Epidermal melanocyte (primary cell): ENCODE measurements at regions not wholly inside any gene's neighbourhood (a gene's known extent, or its start where the extent isn't known, plus 50 kb on each side); places are given as distances from the start of the nearest gene placed in this dataset.
A peak's percentile ranks its signal among the peaks of the same experiment; 100 is the strongest.

Experiments
- DNase-seq: peaks from one replicate; pipeline ENCODE4 v3.0.0; 2011; ENCODE audit warnings: low spot score; ENCODE audit not compliant: insufficient read length

DNA sequence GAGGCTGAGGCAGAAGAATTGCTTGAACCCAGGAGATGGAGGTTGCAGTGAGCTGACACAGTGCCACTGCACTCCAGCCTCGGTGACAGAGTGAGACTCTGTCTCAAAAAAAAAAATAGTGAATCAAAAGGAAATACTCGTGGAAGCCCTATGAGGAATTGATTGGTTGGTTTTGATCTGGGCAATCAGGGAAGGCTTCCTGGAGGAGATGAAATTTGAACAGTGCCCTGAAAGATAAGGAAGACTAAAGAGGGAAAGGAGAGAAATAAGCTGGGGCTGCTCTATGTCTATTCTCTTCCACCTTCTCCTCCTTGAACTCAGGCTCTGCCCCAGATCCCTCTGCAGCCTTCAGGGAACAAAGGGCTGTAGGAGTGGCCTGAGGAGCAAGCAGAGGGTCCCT, 54.1 kb downstream of the IRF2BPL start:
- no peak for DNase-seq

DNA sequence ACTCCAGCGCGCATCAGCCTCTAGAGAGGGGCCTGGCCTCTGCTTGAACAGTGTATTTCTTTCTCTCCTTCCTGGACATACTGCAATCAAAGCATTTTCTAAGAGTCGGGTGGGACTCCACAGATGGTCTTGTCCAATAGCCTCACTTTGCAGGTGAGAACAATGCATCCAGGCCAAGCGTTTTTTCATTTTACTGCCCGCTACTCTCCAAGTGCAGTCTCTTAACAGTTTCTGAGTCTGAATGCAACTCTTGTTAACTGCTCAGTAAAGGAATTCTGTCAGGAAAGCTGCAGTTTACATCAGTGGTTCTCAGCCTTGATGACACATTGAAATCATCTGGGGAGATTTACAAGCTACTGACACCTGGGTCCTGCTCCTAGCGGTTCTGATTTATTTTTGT, 57.0 kb downstream of the IRF2BPL start:
- DNase-seq: no peak

DNA sequence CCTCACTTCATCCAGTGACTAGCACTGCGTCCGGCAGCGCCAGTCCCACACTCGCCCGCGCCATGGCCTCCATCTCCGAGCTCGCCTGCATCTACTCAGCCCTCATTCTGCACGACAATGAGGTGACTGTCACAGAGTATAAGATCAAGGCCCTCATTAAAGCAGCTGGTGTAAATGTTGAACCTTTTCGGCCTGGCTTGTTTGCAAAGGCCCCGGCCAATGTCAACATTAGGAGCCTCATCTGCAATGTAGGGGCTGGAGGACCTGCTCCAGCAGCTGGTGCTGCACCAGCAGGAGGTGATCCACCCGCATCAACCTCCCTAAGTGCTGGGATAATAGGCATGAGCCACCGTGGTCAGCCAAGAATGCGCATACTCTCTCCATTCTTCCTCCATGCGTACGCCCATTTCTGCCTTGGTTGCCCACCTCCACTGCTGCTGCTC, 59.9 kb downstream of the IRF2BPL start:
- DNase-seq: no peak

DNA sequence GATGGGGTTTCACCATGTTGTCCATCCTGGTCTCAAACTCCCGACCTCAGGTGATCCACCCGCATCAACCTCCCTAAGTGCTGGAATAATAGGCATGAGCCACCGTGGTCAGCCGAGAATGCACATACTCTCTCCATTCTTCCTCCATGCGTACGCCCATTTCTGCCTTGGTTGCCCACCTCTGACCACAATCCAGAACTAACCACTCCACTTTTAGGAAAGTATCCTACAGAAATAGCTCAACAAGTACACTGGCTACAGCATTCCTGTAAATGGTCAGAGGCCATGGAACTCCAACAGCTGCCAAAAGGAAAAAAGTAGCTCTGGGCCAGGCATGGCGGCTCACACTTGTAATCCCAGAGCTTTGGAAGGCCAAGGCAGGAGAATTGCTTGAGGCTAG, 60.7 kb downstream of the IRF2BPL start:
- DNase-seq: no peak

DNA sequence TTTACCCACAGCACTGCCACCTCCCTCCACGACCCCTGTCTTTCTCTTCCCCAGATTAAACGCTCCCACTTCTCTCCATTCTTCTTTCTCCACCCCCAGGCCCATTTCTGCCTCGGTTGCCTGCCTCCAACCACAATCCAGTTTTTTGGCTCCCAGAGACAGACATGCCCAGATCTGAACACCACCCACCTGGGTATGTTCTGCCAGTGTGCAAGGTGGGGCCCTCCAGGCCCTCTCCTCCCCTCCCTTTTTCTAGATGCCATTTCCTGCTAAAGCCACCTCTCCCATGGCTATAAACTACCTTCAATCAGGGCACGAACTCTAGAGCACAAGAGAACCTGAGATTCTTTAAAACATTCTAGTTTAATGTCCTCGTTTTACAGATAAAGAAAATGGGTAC, 63.3 kb downstream of the IRF2BPL start:
- DNase-seq: no peak

DNA sequence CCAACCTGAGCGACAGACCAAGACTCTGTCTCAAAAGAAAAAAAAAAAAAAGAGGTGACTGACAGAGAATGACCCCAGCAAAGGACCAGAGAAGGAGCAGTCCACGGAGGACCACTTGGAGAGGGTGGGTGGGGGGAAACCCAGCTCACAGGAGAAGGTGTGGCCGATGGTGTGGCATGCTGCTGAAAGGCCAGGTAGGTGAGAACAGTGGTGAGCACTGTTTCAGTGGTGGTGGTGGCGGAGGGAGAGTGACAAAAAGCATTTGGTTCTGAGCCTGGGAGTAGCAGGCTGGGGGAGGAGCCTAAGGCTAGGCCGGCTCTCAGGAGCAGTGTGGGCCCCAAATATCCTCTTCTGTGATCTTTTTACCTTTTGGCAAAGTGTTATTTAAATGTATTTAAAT, 63.8 kb downstream of the IRF2BPL start:
- DNase-seq: no peak

DNA sequence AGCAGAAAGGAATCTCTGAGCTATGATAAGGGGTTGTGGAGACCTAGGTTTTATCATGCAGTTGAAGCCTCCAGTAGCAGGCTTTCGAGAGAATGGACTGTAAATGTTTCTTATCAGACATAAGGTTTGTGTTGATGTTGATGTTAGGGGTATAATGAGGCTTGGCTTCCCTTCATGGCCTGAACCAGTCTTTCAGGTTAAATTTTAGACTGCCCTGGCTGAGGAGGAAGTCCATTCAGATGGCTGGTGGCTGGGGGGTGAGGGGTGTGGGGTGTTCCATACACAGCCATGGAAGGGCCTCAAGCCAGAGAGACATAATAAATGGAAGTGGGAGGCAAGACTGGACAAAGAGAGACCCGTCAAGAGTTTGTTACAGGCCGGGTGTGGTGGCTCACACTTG, 65.1 kb downstream of the IRF2BPL start:
- no peak for DNase-seq

DNA sequence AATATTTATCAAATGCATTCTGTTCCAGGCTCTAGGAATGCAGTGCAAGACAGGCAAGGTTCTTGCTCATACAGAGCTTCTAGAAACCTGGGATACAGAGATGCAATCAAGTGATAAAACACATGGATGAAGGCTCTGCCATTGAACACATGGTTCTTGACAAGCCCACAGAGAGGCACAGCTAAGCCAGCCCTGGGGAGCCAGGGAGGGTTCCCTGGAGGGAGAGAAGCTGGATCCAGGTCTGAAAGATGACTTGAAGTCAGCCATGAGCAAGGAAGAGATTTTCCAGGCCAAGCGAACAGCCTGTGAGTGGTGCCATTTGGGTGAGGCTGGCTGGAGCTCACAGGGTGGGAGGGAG, 66.2 kb downstream of the IRF2BPL start:
- DNase-seq: no peak

DNA sequence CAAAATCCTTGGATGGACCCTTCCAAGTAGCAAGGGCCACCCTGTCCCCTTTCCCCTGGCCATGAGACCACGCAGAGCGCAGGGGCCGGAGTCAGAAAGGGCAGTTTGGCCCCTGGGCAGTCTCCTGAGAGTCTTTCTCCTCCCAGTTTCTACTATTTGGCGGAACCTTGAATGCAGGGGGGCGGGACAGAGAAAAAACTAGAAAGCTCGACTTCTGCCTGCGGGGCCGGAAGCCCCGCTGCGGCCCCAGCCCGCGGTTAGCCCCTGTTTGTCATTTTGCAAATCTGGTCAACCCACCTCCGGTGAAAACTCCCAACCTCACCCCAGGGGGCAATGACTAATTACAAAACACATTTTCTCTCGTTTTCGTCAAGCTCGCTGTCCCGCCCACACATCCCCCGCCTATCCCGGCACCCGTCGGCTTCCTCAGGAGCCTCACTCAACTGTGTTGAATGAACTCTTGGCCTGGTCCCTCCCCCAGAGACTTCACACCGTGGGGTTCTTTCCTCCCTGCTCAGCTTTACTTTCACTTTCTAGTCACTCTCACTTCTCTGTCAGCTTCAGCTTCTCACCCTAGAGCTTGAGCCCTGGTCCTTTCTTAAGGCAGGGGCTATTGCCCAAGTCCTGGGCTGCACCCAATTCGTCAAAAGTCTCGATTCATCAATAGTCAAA, 66.7 kb downstream of the IRF2BPL start:
- DNase-seq: no peak

DNA sequence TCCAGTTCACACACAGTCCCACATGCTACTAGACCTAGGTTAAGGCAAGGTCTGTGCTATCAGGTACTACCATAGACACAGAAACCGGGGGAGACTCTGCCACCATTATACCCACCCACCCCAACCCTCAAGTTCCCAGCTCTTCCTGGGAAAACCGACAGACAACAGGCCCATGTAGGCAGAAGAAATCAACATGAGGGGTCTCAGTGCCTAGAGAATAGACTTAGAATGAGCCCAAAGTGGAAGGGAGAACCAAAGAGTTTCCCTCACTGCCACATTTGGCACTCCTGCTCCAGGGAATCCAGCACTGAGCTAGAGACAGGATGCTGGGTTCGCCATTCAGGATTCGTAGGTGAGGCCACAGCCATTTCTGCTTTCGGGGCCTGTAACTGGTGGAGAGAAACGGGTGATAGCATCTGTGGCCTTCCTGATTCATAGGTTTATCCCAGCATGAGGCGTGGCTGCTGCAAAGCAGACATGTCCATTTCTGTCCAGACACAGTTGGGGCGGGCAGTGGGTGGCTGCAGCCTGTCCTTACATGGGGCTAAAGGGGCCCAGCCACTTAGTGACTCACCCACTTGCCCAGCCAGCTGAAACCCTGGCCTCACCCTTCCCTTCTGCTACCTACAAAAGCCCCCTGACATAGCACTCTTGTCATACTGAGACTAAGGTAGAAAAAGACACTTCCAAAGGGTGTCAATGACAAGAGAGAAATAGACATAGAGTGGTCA, 69.4 kb downstream of the IRF2BPL start:
- DNase-seq: no peak

DNA sequence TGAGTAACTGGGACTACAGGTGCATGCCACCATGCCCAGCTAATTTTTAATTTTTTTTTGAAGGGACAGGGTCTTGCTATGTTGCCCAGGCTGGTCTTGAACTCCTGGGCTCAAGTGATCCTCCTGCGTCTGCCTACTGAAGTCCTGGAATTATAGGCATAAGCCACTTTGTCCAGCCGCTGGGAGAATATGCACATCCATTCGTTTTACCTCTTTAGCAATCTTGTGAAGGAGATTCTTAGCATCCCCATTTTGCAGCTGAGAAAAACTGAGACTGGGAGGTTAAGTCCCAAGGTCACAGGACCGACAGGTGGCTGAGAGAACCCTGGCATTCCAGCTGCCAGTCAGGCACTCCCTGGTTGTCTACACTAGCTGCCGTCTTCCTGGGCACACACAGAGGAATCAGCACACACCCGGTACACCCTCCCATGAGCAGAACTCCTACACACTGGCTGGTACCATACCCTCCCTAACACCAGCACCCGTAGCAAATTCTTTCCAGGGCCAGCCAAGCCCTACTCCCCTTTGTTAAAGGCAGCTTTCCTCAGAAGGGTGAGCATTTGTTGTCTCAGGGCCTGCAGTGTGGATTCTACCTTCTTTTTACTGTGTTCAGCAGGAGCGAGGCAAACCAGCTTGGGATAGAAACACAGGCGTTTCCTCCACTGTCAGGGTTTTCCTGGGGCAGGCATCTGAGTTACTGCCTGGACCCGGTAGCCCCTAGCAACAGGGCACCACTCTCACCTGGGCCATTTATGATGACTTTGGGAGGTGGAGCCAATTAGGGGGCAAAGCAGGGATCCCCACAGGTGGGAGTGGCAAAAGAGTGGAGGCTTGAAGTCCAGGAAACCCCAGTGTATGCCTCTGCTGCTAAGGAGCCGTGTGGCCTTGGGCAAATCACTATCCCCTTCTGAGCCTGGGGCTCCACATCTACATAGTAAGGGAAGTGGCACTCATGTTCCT, 70.2 kb downstream of the IRF2BPL start:
- DNase-seq: no peak

DNA sequence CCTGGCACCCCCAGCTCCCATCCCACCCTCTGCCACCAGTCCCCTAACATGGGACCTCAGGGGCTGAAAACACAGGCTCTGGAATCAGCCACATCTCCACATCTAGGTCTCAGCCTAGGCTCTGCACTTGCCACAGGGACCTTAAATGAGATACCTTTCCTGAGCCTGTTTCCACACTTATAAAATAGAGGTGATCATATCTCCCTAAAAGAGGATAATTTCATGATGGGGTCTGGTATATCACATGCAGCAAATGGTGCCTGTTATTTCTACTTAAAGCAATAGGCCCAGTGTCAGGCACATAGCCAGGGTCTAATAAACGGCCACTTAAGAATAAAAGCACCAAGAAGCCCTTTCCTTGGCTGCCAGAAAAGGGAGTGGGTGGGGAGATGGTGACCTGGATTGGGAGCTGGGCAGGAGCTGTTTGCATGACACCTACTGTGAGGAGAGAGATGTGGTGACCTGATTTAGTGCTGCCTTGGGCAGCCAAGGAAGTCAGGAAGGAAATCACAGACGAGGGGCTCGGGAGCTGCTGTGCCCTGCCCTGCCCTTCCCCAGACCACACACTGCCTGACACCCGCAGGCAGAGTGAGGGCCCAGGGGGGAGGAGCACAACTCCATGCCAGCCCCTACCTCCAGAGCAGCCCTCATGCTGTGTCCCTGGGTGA, 71.2 kb downstream of the IRF2BPL start:
- no peak for DNase-seq

DNA sequence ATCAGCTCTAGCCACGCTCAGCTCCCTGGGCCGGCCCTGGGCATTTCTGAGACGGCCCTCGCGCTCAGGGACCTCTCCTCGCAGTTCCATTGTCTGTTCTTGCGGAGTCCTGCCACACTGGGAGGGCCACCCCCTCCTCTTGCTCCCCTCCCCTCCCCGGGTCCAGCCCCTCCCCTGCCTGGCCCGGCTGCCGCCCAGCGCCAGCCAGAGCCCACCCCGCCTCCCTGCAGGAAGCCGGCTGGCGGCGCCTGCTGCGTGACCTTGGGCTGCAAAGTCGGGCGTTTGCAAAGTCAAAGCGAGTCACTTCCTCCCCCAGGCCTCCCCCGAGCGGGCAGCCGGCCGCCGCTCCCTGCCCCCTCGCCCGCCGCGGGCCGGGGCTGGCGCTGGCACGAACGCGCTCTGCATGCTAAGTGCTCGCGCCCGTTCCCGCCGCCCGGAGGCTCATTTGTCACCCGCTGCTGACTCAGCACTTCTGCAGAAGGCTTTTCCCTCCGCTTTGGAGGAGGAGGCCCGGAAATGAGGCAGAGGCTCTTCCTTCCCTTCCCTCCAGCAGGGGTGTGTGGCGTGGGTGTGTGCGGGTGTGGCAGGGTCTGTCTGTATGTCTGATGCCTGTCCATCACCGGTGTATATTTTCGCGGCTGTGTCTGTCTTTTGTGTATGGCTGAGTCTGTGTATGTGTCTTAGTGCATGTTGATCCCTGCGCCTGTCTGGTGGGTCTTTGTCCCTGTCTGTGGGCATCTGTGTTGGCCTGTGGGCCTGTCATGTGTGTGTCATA, 72.0 kb downstream of the IRF2BPL start:
- DNase-seq: peak; percentile 53

DNA sequence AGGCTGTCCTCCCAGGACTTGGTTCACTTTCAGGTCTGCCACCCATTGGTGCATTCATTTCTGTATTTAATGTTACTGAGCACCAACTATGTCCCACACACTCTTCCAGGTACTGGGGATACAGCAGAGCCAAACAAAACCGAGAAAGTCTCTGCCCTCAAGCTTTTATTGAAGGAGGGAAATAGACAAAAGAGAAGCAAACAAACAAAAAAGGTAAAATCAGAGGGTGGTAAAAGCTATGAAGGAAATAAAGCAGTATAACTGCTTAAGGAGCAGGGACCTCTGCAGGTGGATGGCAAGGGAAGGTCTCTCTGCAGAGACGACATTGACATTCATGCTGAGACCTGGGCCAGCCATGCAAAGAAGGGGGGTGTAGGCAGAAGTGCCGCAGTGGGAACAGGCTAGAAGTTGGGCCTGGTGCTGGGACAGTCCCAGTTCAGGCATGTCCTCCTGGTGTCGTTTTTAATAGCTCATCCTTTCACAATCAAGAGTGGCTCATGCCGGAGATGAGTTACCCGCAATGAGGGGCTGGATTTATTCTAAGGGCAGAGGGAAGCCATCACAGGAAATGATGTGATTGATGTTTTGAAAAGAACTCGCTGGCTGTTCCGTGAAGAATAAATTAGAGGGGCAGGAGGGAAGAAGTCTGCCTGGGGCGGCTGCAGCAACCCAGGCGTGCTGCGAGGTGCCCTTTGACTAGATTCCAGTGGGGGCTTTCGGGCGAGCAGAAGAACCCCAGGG, 72.8 kb downstream of the IRF2BPL start:
- no peak for DNase-seq

DNA sequence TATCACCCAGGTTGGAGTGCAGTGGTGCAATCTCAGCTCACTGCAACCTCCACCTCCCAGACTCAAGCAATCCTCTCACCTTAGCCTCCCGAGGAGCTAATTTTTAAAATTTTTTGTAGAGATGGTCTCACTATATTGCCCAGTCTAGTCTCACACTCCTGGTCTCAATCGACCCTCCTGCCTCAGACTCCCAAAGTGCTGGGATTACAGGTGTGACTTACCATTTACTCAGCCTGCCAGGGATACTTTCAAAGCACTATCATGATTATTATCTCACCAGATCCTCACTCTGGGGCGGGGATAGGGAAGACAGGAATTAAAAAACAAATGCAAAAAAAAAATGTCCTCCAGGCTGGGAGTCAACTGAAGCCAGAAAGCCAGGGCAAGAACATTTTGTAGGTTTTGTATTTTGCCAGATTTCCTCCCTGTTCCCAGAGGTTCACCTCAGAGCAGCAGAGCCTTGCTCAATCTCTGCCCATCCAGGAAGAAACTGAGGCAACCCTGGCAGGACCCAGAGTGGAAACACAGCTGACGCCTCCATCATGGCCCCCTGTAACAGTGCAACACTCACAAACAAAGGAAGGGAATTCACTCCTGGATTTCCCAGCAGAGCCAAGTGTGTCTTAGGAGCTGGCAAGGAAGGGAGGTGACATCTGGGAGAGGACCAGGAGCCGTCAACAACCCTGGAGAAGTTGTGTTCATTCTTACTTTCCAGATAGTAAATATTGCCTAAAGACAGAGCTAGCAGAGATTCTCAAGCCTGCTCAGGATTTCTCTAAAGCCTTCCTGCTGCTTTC, 73.9 kb downstream of the IRF2BPL start:
- DNase-seq: no peak

DNA sequence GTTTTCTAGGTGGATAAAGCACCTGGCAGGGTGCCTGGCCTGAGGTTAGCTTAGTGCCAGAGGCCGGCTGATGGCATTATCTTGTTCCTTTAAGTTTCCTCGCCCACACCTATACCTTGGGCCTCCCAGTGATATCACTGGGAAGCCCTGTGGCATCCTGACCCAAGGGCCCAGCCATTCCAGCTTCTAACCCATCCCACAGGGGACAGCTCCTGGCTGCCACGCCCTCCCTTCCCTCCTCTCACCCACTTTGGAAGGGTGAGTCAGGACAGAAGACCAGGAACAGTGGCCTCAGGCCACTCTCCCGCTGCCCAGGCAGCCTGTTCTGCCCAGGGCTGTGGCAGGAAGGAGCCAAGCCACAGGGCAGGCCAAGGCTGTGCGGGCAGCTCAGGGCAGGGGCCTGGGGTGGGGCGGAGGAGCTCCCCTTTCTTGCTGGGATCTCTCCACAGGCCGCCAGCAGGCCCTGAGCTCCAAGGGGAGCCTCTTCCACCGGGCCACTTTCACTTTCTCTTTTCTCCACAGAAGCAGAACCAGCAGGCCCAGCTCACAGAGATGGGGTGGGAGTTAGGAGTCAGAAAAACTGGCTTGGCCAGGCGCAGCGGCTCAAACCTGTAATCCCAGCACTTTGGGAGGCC, 75.1 kb downstream of the IRF2BPL start:
- DNase-seq: no peak

DNA sequence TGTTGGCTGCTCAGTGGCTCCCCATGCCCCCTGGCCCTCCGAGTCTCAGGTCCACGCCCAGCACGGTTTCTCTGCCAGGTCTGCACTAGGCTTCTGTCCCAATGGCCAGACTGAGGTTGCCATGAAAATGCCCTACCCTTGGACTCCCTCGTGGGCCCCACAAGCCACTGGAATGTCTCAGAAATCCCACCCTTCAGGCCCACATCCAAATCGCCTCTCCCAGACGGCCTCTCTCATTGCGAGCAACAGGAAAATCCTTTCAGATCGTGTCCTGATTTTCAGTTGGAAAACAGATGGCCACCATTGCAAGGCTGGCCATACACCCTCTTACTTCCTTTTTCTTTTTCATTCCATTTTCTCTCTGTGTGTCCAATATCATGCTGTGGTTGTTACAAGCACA, 77.3 kb downstream of the IRF2BPL start:
- no peak for DNase-seq

DNA sequence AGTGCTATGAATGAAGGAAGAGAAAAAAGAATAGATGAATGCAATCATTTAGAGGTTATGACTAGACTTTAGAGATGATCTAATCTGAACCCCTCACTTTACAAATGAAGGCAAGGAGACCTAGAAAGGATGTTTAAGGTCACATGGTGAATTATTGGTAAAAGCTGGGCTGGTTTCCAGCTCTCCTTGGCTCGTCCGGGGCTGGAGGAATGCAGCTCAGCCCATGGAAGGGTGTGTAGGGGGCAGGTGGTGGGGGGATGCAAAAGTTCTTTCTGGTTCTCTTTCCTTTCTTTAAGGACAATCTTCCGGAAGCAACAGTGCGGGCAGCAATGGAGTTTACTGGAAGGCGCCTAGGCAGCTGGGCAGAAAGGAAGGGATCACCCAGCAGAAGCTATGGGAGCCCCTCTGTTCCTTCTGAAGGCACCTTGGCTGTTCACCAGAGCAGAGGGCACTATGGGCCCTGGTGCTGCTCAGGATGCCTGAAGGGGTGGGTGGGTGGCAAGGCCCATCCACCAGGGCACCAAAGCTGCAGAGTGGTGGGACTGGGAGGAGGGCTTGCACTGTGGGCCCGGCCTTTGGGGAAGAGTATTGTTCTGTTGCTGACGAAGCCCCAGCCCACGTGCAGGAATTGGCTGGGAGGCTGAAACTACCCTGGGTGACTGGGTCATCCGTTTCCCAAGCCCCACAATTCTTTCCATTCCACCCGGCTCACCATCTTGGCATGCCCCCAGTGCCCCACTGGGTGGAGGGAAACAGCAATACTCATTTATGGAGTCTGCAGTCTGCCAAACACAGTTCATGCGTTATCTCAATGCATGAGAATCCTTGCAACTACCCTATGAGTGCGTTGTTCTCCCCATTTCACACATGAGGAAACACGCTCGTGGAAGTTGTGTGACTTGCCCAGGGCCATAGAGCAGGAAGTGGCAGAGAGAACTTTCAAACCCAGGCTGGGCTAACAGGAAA, 78.2 kb downstream of the IRF2BPL start:
- DNase-seq: no peak
